IMR-90 (cell line): ENCODE measurements at regions not wholly inside any gene's neighbourhood (a gene's known extent, or its start where the extent isn't known, plus 50 kb on each side); places are given as distances from the start of the nearest gene placed in this dataset.

Source experiments
- ATAC-seq: fragments of 200-7000 bp; cut with Tn5 transposase; 2 replicates; pipeline ENCODE4 v1.9.1; 2020; ENCODE audit warnings: low read depth, mild to moderate bottlenecking, moderate library complexity
- BruUV-seq: library from RNA; stranded (reverse); fragments of 400-500 nt; replicated peaks from 2 replicates; lab custom pipeline; 2021; lab: Mats Ljungman, UMichigan
- CTCF ChIA-PET: fragments of 300-600 bp; formaldehyde crosslinking; extraction: SDS; loops from one replicate; lab custom pipeline; 2021; ENCODE audit warnings: antibody characterized with exemption; lab: Yijun Ruan, JAX
- POLR2A ChIA-PET: fragments of 300-600 bp; sonication (Branson Sonifier 250); formaldehyde crosslinking; loops from one replicate; lab custom pipeline; 2022; ENCODE audit warnings: antibody characterized with exemption; ENCODE audit not compliant: unreplicated experiment; lab: Charles Lee
- DNase-seq: peaks from one replicate; pipeline ENCODE4 v3.0.0; 2013
- H2AFZ ChIP-seq: replicated peaks from 2 replicates; pipeline ENCODE3; 2013; ENCODE audit warnings: low read length, mild to moderate bottlenecking; ENCODE audit not compliant: poor library complexity
- H2AK5ac ChIP-seq: 2 replicates; pipeline ENCODE4 v1.6.1; 2013; ENCODE audit warnings: low read depth, low read length, inconsistent platforms
- H2AK9ac ChIP-seq: replicated peaks from 2 replicates; pipeline ENCODE3; 2013; ENCODE audit warnings: mild to moderate bottlenecking, low read depth, low read length, moderate library complexity; ENCODE audit not compliant: poor library complexity
- H2BK120ac ChIP-seq: 2 replicates; pipeline ENCODE4 v1.6.1; 2013; ENCODE audit warnings: low read depth, low read length, inconsistent platforms
- H2BK15ac ChIP-seq: 3 replicates; pipeline ENCODE4 v1.6.1; 2013; ENCODE audit warnings: low read depth, low read length, inconsistent platforms
- H2BK20ac ChIP-seq: 2 replicates; pipeline ENCODE4 v1.6.1; 2013; ENCODE audit warnings: low read depth, mild to moderate bottlenecking, inconsistent platforms, low read length, moderate library complexity
- H2BK5ac ChIP-seq: 2 replicates; pipeline ENCODE4 v1.6.1; 2013; ENCODE audit warnings: mild to moderate bottlenecking, low read depth, low read length, inconsistent platforms; ENCODE audit not compliant: poor library complexity, severe bottlenecking
- H3K14ac ChIP-seq: replicated peaks from 2 replicates; pipeline ENCODE4 v1.6.1; 2013; ENCODE audit warnings: low read depth, low read length, inconsistent platforms
- H3K18ac ChIP-seq: 2 replicates; pipeline ENCODE4 v1.6.1; 2013; ENCODE audit warnings: low read depth, low read length, control low read depth
- H3K23ac ChIP-seq: 2 replicates; pipeline ENCODE4 v1.6.1; 2013; ENCODE audit warnings: low read depth, low read length, inconsistent platforms
- H3K27ac ChIP-seq: 2 replicates; pipeline ENCODE4 v1.5.1; 2013; ENCODE audit warnings: mild to moderate bottlenecking, control low read depth, low read length; ENCODE audit not compliant: insufficient read depth
- H3K27me3 ChIP-seq: 2 replicates; pipeline ENCODE4 v1.6.1; 2013; ENCODE audit warnings: low read length; ENCODE audit not compliant: control insufficient read depth, insufficient read depth
- H3K36me3 ChIP-seq: 2 replicates; pipeline ENCODE4 v1.6.1; 2013; ENCODE audit warnings: low read length, mixed read lengths; ENCODE audit not compliant: control insufficient read depth, insufficient read depth
- H3K4ac ChIP-seq: 2 replicates; pipeline ENCODE4 v1.6.1; 2013; ENCODE audit warnings: low read depth, low read length, inconsistent platforms
- H3K4me1 ChIP-seq: 2 replicates; pipeline ENCODE4 v1.6.1; 2013; ENCODE audit warnings: low read length, mixed read lengths; ENCODE audit not compliant: control insufficient read depth, insufficient read depth
- H3K4me2 ChIP-seq: 2 replicates; pipeline ENCODE4 v1.6.1; 2013; ENCODE audit warnings: low read depth, mild to moderate bottlenecking, control low read depth, low read length, moderate library complexity
- H3K4me3 ChIP-seq: 2 replicates; pipeline ENCODE4 v1.5.1; 2013; ENCODE audit warnings: low read depth, mild to moderate bottlenecking, control low read depth, low read length, moderate library complexity; ENCODE audit not compliant: insufficient read depth
- H3K56ac ChIP-seq: 2 replicates; pipeline ENCODE4 v1.6.1; 2013; ENCODE audit warnings: low read length, inconsistent platforms; ENCODE audit not compliant: insufficient read depth; ENCODE audit errors: extremely low read depth
- H3K79me1 ChIP-seq, 2 experiments: 2 replicates each; pipeline ENCODE4 v1.6.1; 2013; ENCODE audit warnings: low read length in 2 of 2, inconsistent platforms in 1 of 2, low read depth in 1 of 2
- H3K9ac ChIP-seq: 2 replicates; pipeline ENCODE4 v1.6.1; 2013; ENCODE audit warnings: low read depth, low read length, control low read depth
- H3K9me1 ChIP-seq: 2 replicates; pipeline ENCODE4 v1.6.1; 2013; ENCODE audit warnings: low read length, inconsistent platforms; ENCODE audit not compliant: insufficient read depth
- H3K9me3 ChIP-seq: 2 replicates; pipeline ENCODE4 v1.6.1; 2013; ENCODE audit warnings: low read length; ENCODE audit not compliant: control insufficient read depth, insufficient read depth
- H4K20me1 ChIP-seq: 2 replicates; pipeline ENCODE4 v1.6.1; 2013; ENCODE audit warnings: low read length, inconsistent platforms; ENCODE audit not compliant: insufficient read depth
- H4K5ac ChIP-seq: 2 replicates; pipeline ENCODE4 v1.6.1; 2013; ENCODE audit warnings: mild to moderate bottlenecking, low read depth, low read length, control low read depth
- H4K8ac ChIP-seq, 2 experiments: 2 replicates each; pipeline ENCODE4 v1.6.1; 2013; ENCODE audit warnings: low read depth in 2 of 2, low read length in 2 of 2, control low read depth in 1 of 2, inconsistent platforms in 1 of 2
- H4K91ac ChIP-seq: 2 replicates; pipeline ENCODE4 v1.6.1; 2013; ENCODE audit warnings: low read depth, low read length, inconsistent platforms; ENCODE audit not compliant: insufficient read depth
- NFE2L2 ChIP-seq: fragments of 150-350 bp; IDR thresholded peaks from 2 replicates; pipeline ENCODE4 v1.6.1; 2016; ENCODE audit warnings: low read depth, mild to moderate bottlenecking, low read length
- RCOR1 ChIP-seq: IDR thresholded peaks from 2 replicates; pipeline ENCODE4 v1.6.1; 2012; ENCODE audit warnings: mild to moderate bottlenecking, low read length, improper control_type of control experiment; ENCODE audit not compliant: insufficient replicate concordance
- WGBS, 2 experiments: methylation state at CpG; one replicate each; pipeline versions ENCODE4 v1.1.5 to v1.1.7; 2013; ENCODE audit warnings: missing lambda C conversion rate in 2 of 2; ENCODE audit not compliant: insufficient read length in 1 of 2; ENCODE audit errors: extremely low coverage in 2 of 2; 5-methylcytosine and 5-hydroxymethylcytosine counted together
- dilution Hi-C: fragments of 300-500 bp; cut with HindIII; formaldehyde crosslinking; loops from one replicate; pipeline ENCODE4 v1.14.3; 2018; ENCODE audit warnings: low sequenced_read_pairs; ENCODE audit not compliant: unreplicated experiment
- in situ Hi-C: fragments of 300-500 bp; cut with MboI; formaldehyde crosslinking; loops from 3 replicates; pipeline ENCODE4 v1.14.3; 2019; ENCODE audit warnings: low sequenced_read_pairs, inconsistent platforms, mixed read lengths
- intact Hi-C: fragments of 100-400 bp; cut with micrococcal nuclease; formaldehyde crosslinking; loops from 2 replicates; pipeline ENCODE4 v1.10.0; 2022

- Histone ChIP-seq H3K4me1 (no peaks in the 10 kb centered on the region; the same call in 1 of the 2 replicates), H3K23ac (peak overlapping the region; percentile 24), H2AK9ac (no peak overlapping the region), H3K56ac (no peak overlapping the region), H4K8ac (no peak overlapping the region; a peak in 1 of 4 replicates), H3K4me3 (no peak overlapping the region), H3K4ac (peak overlapping the region; percentile 68), H4K91ac (no peak overlapping the region), H2BK5ac (no peak overlapping the region), H3K9me3 (no peaks in the 10 kb centered on the region), H4K5ac (no peak overlapping the region), H2AK5ac (no peak overlapping the region), H3K18ac (no peak overlapping the region; the same call in 1 of the 2 replicates), H2BK15ac (no peak overlapping the region), H2BK20ac (peak overlapping the region; percentile 29; the same call in 1 of the 2 replicates), H4K20me1 (no peaks in the 10 kb centered on the region), H3K79me1 (no peaks in the 10 kb centered on the region), H3K9ac (no peak overlapping the region), H3K9me1 (peaks cover 7% of the 10 kb centered on the region; the same call in 1 of the 2 replicates), H2BK120ac (peak overlapping the region; percentile 46), H3K36me3 (no peaks in the 10 kb centered on the region), H3K14ac (peak overlapping the region; percentile 74), H2AFZ (peak overlapping the region; percentile 83), H3K4me2 (peak overlapping the region; percentile 30; the same call in 1 of the 2 replicates), H3K27ac (peak overlapping the region; percentile 44; the same call in 1 of the 2 replicates), H3K27me3 (no peaks in the 10 kb centered on the region; the same call in 1 of the 2 replicates)
- intact Hi-C loops (no loop called here), in situ Hi-C loops (no loop called here), dilution Hi-C loops (no loop called here)
- CTCF ChIA-PET: interaction anchor here (1.7 kb wide), 1 partner anchor 10 kb away, joined by 4 read pairs; no protein-coding TSS in a partner anchor
- TF ChIP-seq RCOR1: no peak
- TF ChIP-seq NFE2L2: no peak
- no TSS peak for BruUV-seq
- POLR2A ChIA-PET: no interaction called here
- peak; percentile 79 for ATAC-seq
- DNase-seq: peak; percentile 50
- 13% methylated on average over 3 of the region's 9 CpGs; no CpG with 5 or more reads in 1 of the 2 experiments for WGBS, 2 experiments
Measured at GRCh38 chr3:107198581-107199181, 178.6 kb upstream of the CCDC54 start.
